Activated CD4-positive, alpha-beta memory T cell treated with anti-CD3 and anti-CD28 coated beads, Interleukin-2, amount 10 ng/mL, durations not matched to agents 7 days and 5 days (primary cell): ENCODE measurements at regions not wholly inside any gene's neighbourhood (a gene's known extent, or its start where the extent isn't known, plus 50 kb on each side); places are given as distances from the start of the nearest gene placed in this dataset.

ENCODE experiments used
- CTCF ChIA-PET: fragments of 350-600 bp; sonication (Branson Sonifier 250); formaldehyde crosslinking; loops from one replicate; lab custom pipeline; 2021; ENCODE audit warnings: antibody characterized with exemption, inconsistent platforms; lab: Charles Lee
- POLR2A ChIA-PET: fragments of 350-600 bp; sonication (Branson Sonifier 250); formaldehyde crosslinking; loops from one replicate; lab custom pipeline; 2021; ENCODE audit warnings: antibody characterized with exemption; lab: Charles Lee
- DNase-seq: peaks from one replicate; pipeline ENCODE4 v3.0.0-alpha.2; 2020
- H3K27ac Mint-ChIP-seq: one replicate; pipeline ENCODE4 v1.8.0; 2021; ENCODE audit warnings: mild to moderate bottlenecking, mixed read lengths
- H3K27me3 Mint-ChIP-seq: one replicate; pipeline ENCODE4 v1.8.0; 2021; ENCODE audit warnings: mixed read lengths
- H3K36me3 Mint-ChIP-seq: one replicate; pipeline ENCODE4 v1.8.0; 2021; ENCODE audit warnings: low read depth, mixed read lengths
- H3K4me1 Mint-ChIP-seq: one replicate; pipeline ENCODE4 v1.8.0; 2021; ENCODE audit warnings: mixed read lengths
- H3K4me3 Mint-ChIP-seq: one replicate; pipeline ENCODE4 v1.8.0; 2021; ENCODE audit warnings: mild to moderate bottlenecking, mixed read lengths
- H3K9me3 Mint-ChIP-seq: one replicate; pipeline ENCODE4 v1.8.0; 2021; ENCODE audit warnings: mixed read lengths

- no peaks in the 10 kb centered on the region for H3K4me1 Mint-ChIP-seq
- CTCF ChIA-PET: no interaction called here
- POLR2A ChIA-PET: no interaction called here
- no peak for DNase-seq
- no peaks in the 10 kb centered on the region for H3K36me3 Mint-ChIP-seq
- H3K27ac Mint-ChIP-seq: no peak overlapping the region
- H3K27me3 Mint-ChIP-seq: no peaks in the 10 kb centered on the region
- no peak overlapping the region for H3K4me3 Mint-ChIP-seq
- H3K9me3 Mint-ChIP-seq: no peaks in the 10 kb centered on the region
Measured at GRCh38 chr1:107003972-107004371, 52.5 kb upstream of the PRMT6 start.

GRCh38 chr1:107004421-107004820, 52.1 kb upstream of the PRMT6 start:
- H3K27ac Mint-ChIP-seq: no peak overlapping the region

More at GRCh38 chr1:107004421-107004820, 52.1 kb upstream of the PRMT6 start:
- DNase-seq: no peak
- CTCF ChIA-PET: no interaction called here
- POLR2A ChIA-PET: no interaction called here
- Mint-ChIP-seq H3K27me3 (no peaks in the 10 kb centered on the region), H3K4me1 (no peaks in the 10 kb centered on the region), H3K4me3 (no peak overlapping the region), H3K9me3 (no peaks in the 10 kb centered on the region), H3K36me3 (no peaks in the 10 kb centered on the region)
